SU-DHL-6 (cell line): ENCODE measurements at regions not wholly inside any gene's neighbourhood (a gene's known extent, or its start where the extent isn't known, plus 50 kb on each side); places are given as distances from the start of the nearest gene placed in this dataset.

Source experiments
- H2AFZ ChIP-seq: fragments of 200-600 bp; sonication (generic); 2 replicates; pipeline ENCODE4 v1.6.1; 2014; ENCODE audit warnings: low read depth, mild to moderate bottlenecking, moderate library complexity, mixed read lengths, antibody characterized with exemption, low read length; ENCODE audit not compliant: severe bottlenecking
- H3F3A ChIP-seq: fragments of 200-600 bp; shearing (Covaris generic); 2 replicates; pipeline ENCODE4 v1.6.0; 2016; ENCODE audit warnings: antibody characterized with exemption, mild to moderate bottlenecking; ENCODE audit not compliant: insufficient read depth
- H3K27ac ChIP-seq: fragments of 200-600 bp; sonication (generic); 2 replicates; pipeline ENCODE4 v1.5.1; 2016; ENCODE audit warnings: low read depth, mild to moderate bottlenecking, low read length, moderate library complexity, mixed read lengths
- H3K27me3 ChIP-seq: fragments of 200-600 bp; sonication (generic), shearing (Covaris generic); 2 replicates; pipeline ENCODE4 v1.6.0; 2014; ENCODE audit warnings: mild to moderate bottlenecking, low read length
- H3K36me3 ChIP-seq: fragments of 200-600 bp; sonication (generic); 2 replicates; pipeline ENCODE4 v1.6.1; 2014; ENCODE audit warnings: mild to moderate bottlenecking, low read length, mixed read lengths
- H3K4me2 ChIP-seq: fragments of 300-600, 200-600 bp; shearing (Covaris generic), sonication (generic); 2 replicates; pipeline ENCODE4 v1.6.0; 2014; ENCODE audit warnings: low read length, low read depth, mild to moderate bottlenecking; ENCODE audit not compliant: poor library complexity, severe bottlenecking
- H3K4me3 ChIP-seq: fragments of 200-600 bp; sonication (generic); 2 replicates; pipeline ENCODE4 v1.5.1; 2014; ENCODE audit warnings: antibody characterized with exemption, low read length, mild to moderate bottlenecking, mixed read lengths; ENCODE audit not compliant: insufficient read depth, poor library complexity, severe bottlenecking
- H3K79me2 ChIP-seq: fragments of 200-600 bp; sonication (generic); 2 replicates; pipeline ENCODE4 v1.6.1; 2014; ENCODE audit warnings: mild to moderate bottlenecking, low read length, moderate library complexity; ENCODE audit not compliant: insufficient read depth
- H3K9ac ChIP-seq: fragments of 200-600 bp; sonication (generic); 2 replicates; pipeline ENCODE4 v1.7.0; 2014; ENCODE audit warnings: mild to moderate bottlenecking, low read length
- H3K9me2 ChIP-seq: fragments of 200-600 bp; sonication (generic); replicated peaks from 2 replicates; pipeline ENCODE4 v1.6.1; 2014; ENCODE audit warnings: low read length; ENCODE audit not compliant: insufficient read depth
- H3K9me3 ChIP-seq: fragments of 200-600 bp; sonication (generic); 2 replicates; pipeline ENCODE4 v1.6.1; 2014; ENCODE audit warnings: low read length, mixed read lengths; ENCODE audit not compliant: insufficient read depth
- H4K20me1 ChIP-seq: fragments of 200-600 bp; sonication (generic); 2 replicates; pipeline ENCODE4 v1.6.1; 2014; ENCODE audit warnings: low read depth, mild to moderate bottlenecking, antibody characterized with exemption, low read length, moderate library complexity, mixed read lengths
- CTCF ChIP-seq: fragments of 200-600 bp; sonication (generic); IDR thresholded peaks from one replicate; pipeline ENCODE4 v1.5.1; 2017; ENCODE audit warnings: antibody characterized with exemption, mild to moderate bottlenecking, low read length, moderate library complexity; ENCODE audit not compliant: insufficient read depth, poor library complexity, severe bottlenecking
- EZH2phosphoT487 ChIP-seq: fragments of 200-600 bp; sonication (generic), shearing (Covaris generic); conservative IDR thresholded peaks from 2 replicates; pipeline ENCODE4 v1.6.1; 2018; ENCODE audit warnings: mild to moderate bottlenecking, antibody characterized with exemption, low read length, moderate library complexity, mixed read lengths

- Histone ChIP-seq H3K9me2 (no peaks in the 10 kb centered on the region), H3K36me3 (no peaks in the 10 kb centered on the region), H3K79me2 (no peaks in the 10 kb centered on the region), H3K9ac (no peak overlapping the region), H3F3A (no peaks in the 10 kb centered on the region), H3K4me3 (no peak overlapping the region), H3K27me3 (no peaks in the 10 kb centered on the region), H3K4me2 (no peak overlapping the region), H3K27ac (no peak overlapping the region), H2AFZ (no peak overlapping the region), H4K20me1 (no peaks in the 10 kb centered on the region), H3K9me3 (no peaks in the 10 kb centered on the region)
- no peak for TF ChIP-seq EZH2phosphoT487
- TF ChIP-seq CTCF = no peak
Measured at GRCh38 chr1:90821788-90822359, 104.8 kb upstream of the BARHL2 start.

- Histone ChIP-seq H3K4me2 (no peak overlapping the region), H4K20me1 (no peaks in the 10 kb centered on the region), H2AFZ (no peak overlapping the region), H3K79me2 (no peaks in the 10 kb centered on the region), H3K9ac (no peak overlapping the region), H3K27ac (no peak overlapping the region), H3K27me3 (no peaks in the 10 kb centered on the region), H3K9me2 (no peaks in the 10 kb centered on the region), H3F3A (no peaks in the 10 kb centered on the region), H3K36me3 (no peaks in the 10 kb centered on the region), H3K4me3 (no peak overlapping the region), H3K9me3 (no peaks in the 10 kb centered on the region)
- TF ChIP-seq CTCF (no peak), EZH2phosphoT487 (no peak)
Measured at GRCh38 chr1:90821152-90821787, 104.2 kb upstream of the BARHL2 start.

- Histone ChIP-seq H3K27ac (no peak overlapping the region), H3K9me3 (no peaks in the 10 kb centered on the region), H4K20me1 (no peaks in the 10 kb centered on the region), H3K4me2 (no peak overlapping the region), H3K4me3 (no peak overlapping the region), H3K27me3 (no peaks in the 10 kb centered on the region), H2AFZ (no peak overlapping the region), H3K9me2 (no peaks in the 10 kb centered on the region), H3K36me3 (no peaks in the 10 kb centered on the region), H3K9ac (no peak overlapping the region), H3F3A (no peaks in the 10 kb centered on the region), H3K79me2 (no peaks in the 10 kb centered on the region)
- TF ChIP-seq CTCF (no peak), EZH2phosphoT487 (no peak)
Measured at GRCh38 chr1:90820745-90821144, 103.6 kb upstream of the BARHL2 start.
